Neural progenitor cell (in vitro differentiated cells): ENCODE measurements at regions not wholly inside any gene's neighbourhood (a gene's known extent, or its start where the extent isn't known, plus 50 kb on each side); places are given as distances from the start of the nearest gene placed in this dataset.
"Not testable (repeated sequence)": the region's sequence is repeated elsewhere in the genome, so short reads cannot be mapped to it uniquely, and the experiment has no call there.

Experiments used
- DNase-seq: peaks from one replicate; pipeline ENCODE4 v3.0.0-alpha.2; 2016; ENCODE audit warnings: low spot score
- H2AFZ ChIP-seq: fragments of 200-600 bp; sonication (generic); replicated peaks from 2 replicates; pipeline ENCODE4 v1.6.1; 2016; ENCODE audit warnings: antibody characterized with exemption
- H3F3A ChIP-seq: fragments of 200-600 bp; sonication (generic); 2 replicates; pipeline ENCODE4 v1.6.1; 2016; ENCODE audit warnings: antibody characterized with exemption, low read depth
- H3K27ac ChIP-seq: fragments of 200-600 bp; sonication (generic); 2 replicates; pipeline ENCODE4 v1.5.1; 2016; ENCODE audit warnings: mild to moderate bottlenecking
- H3K27me3 ChIP-seq: fragments of 200-600 bp; sonication (generic); 2 replicates; pipeline ENCODE4 v1.6.1; 2016; ENCODE audit warnings: mild to moderate bottlenecking, moderate library complexity
- H3K36me3 ChIP-seq: fragments of 200-600 bp; sonication (generic); 2 replicates; pipeline ENCODE4 v1.5.1; 2016
- H3K4me1 ChIP-seq: fragments of 200-600 bp; sonication (generic); 2 replicates; pipeline ENCODE4 v1.6.1; 2016; ENCODE audit warnings: mixed run types
- H3K4me2 ChIP-seq: fragments of 200-600 bp; sonication (generic); 2 replicates; pipeline ENCODE4 v1.6.1; 2016
- H3K4me3 ChIP-seq: fragments of 200-600 bp; sonication (generic); 2 replicates; pipeline ENCODE4 v1.5.1; 2016
- H3K79me2 ChIP-seq: fragments of 200-600 bp; sonication (generic); 2 replicates; pipeline ENCODE4 v1.6.1; 2016; ENCODE audit warnings: low read depth
- H3K9ac ChIP-seq: fragments of 200-600 bp; sonication (generic); 2 replicates; pipeline ENCODE4 v1.6.1; 2016
- H3K9me3 ChIP-seq: fragments of 200-600 bp; sonication (generic); 2 replicates; pipeline ENCODE4 v1.5.1; 2016; ENCODE audit warnings: low read depth
- H4K20me1 ChIP-seq: fragments of 200-600 bp; sonication (generic); 2 replicates; pipeline ENCODE4 v1.6.1; 2016; ENCODE audit warnings: low read depth
- H3K27ac Mint-ChIP-seq: 3 replicates; pipeline ENCODE4 v1.8.0; 2021; ENCODE audit warnings: mixed read lengths
- H3K27me3 Mint-ChIP-seq: 2 replicates; pipeline ENCODE4 v1.8.0; 2022; ENCODE audit warnings: low read depth, mild to moderate bottlenecking, inconsistent platforms, moderate library complexity, mixed read lengths; ENCODE audit not compliant: insufficient read depth
- H3K36me3 Mint-ChIP-seq: 3 replicates; pipeline ENCODE4 v1.8.0; 2021; ENCODE audit warnings: mixed read lengths
- H3K4me1 Mint-ChIP-seq: 3 replicates; pipeline ENCODE4 v1.8.0; 2021; ENCODE audit warnings: mixed read lengths
- H3K4me3 Mint-ChIP-seq: 3 replicates; pipeline ENCODE4 v1.8.0; 2021; ENCODE audit warnings: mild to moderate bottlenecking, moderate library complexity, mixed read lengths
- H3K9me3 Mint-ChIP-seq: 3 replicates; pipeline ENCODE4 v1.8.0; 2020; ENCODE audit warnings: mixed read lengths
- EZH2 ChIP-seq: fragments of 200-600 bp; sonication (generic); IDR thresholded peaks from 2 replicates; pipeline ENCODE4 v1.6.1; 2017; ENCODE audit warnings: antibody characterized with exemption, mild to moderate bottlenecking, moderate library complexity
- EZH2phosphoT487 ChIP-seq: fragments of 200-600 bp; sonication (generic); IDR thresholded peaks from 2 replicates; pipeline ENCODE4 v1.6.1; 2017; ENCODE audit warnings: antibody characterized with exemption
- TF ChIP-seq, protein P1 (sequence below): fragments of 200-600 bp; sonication (generic); IDR thresholded peaks from 2 replicates; pipeline ENCODE4 v1.5.1; 2017; ENCODE audit warnings: antibody characterized with exemption, mild to moderate bottlenecking

DNA sequence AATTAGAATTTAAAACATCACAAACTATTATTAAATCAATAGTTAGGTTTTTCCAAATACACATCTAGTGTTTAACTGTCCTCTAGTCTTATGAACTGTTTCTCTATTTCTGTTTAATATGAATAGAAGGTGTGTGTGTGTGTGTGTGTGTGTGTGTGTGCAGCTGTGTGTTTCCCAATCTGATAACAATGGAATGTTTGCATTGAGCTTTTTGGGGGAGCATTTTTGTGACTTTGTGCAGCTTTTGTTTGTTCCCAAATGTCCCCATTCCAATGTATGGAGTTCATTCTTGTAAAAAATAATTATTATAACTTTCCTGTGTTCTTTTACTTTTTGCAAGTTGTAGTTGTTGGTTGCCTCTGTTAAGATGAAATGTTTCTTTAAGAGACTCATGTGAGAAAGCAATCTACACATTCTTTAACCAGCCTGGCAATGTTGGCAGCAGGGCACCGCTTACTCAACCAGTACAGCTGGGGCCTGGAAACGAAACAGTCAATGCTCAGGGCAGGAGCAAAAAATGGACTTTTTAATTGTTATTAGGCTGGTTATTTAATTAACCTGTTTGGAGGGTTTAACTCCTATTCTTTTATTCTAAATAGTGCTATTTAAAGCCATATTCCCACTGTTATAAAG lies 354.3 kb downstream of the SRGAP2C start:
- Mint-ChIP-seq H3K36me3 (no peaks in the 10 kb centered on the region), H3K4me3 (no peak overlapping the region), H3K27ac (no peak overlapping the region), H3K9me3 (no peaks in the 10 kb centered on the region), H3K4me1 (no peaks in the 10 kb centered on the region), H3K27me3 (no peaks in the 10 kb centered on the region)
- no peak overlapping the region for H2AFZ ChIP-seq
- H3F3A ChIP-seq = no peaks in the 10 kb centered on the region
- H3K4me2 ChIP-seq = no peak overlapping the region
- TF ChIP-seq EZH2phosphoT487 (no peak), EZH2 (no peak)
- TF ChIP-seq, protein P1, sequence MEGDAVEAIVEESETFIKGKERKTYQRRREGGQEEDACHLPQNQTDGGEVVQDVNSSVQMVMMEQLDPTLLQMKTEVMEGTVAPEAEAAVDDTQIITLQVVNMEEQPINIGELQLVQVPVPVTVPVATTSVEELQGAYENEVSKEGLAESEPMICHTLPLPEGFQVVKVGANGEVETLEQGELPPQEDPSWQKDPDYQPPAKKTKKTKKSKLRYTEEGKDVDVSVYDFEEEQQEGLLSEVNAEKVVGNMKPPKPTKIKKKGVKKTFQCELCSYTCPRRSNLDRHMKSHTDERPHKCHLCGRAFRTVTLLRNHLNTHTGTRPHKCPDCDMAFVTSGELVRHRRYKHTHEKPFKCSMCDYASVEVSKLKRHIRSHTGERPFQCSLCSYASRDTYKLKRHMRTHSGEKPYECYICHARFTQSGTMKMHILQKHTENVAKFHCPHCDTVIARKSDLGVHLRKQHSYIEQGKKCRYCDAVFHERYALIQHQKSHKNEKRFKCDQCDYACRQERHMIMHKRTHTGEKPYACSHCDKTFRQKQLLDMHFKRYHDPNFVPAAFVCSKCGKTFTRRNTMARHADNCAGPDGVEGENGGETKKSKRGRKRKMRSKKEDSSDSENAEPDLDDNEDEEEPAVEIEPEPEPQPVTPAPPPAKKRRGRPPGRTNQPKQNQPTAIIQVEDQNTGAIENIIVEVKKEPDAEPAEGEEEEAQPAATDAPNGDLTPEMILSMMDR = no peak
- no peaks in the 10 kb centered on the region for H3K9me3 ChIP-seq
- H3K27me3 ChIP-seq = no peaks in the 10 kb centered on the region
- no peak overlapping the region for H3K27ac ChIP-seq
- H3K79me2 ChIP-seq = no peaks in the 10 kb centered on the region
- no peaks in the 10 kb centered on the region for H4K20me1 ChIP-seq
- no peaks in the 10 kb centered on the region for H3K36me3 ChIP-seq
- H3K4me1 ChIP-seq = no peaks in the 10 kb centered on the region
- no peak overlapping the region for H3K9ac ChIP-seq
- DNase-seq = no peak
- no peak overlapping the region for H3K4me3 ChIP-seq

DNA sequence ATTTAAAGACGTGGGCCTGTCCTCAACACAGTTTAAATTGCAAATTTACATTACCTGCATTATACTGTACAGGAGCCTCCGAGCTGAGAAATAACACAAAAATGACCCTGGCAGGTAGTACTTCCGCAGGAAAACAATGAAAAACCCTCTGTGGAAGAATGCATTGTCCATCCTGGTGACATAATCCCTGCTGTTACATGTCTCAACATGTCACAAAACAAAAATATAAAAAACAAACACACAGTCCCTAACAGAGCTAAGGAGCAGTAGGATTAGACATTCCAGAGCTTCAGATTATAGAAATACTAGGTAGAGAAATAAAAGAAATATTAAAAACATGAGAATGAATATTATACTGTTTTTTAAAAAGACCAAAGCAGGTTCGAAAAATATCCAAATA lies 359.2 kb downstream of the SRGAP2C start:
- not testable (repeated sequence) for H2AFZ ChIP-seq, H3K27ac ChIP-seq, H3K4me3 ChIP-seq, H3K9ac ChIP-seq, H3K9me3 Mint-ChIP-seq, H3K79me2 ChIP-seq, H3K27ac Mint-ChIP-seq, H4K20me1 ChIP-seq, H3K36me3 Mint-ChIP-seq, H3K4me1 ChIP-seq, H3K27me3 Mint-ChIP-seq, DNase-seq, H3K9me3 ChIP-seq, H3K4me3 Mint-ChIP-seq, H3F3A ChIP-seq, H3K36me3 ChIP-seq, H3K4me1 Mint-ChIP-seq, H3K4me2 ChIP-seq, H3K27me3 ChIP-seq

- TF ChIP-seq EZH2 (no peak), EZH2phosphoT487 (no peak)
- TF ChIP-seq, protein P1 = no peak
- no peak overlapping the region for H3K4me3 ChIP-seq
- no peaks in the 10 kb centered on the region for H3K36me3 ChIP-seq
- H3K9ac ChIP-seq = no peak overlapping the region
- no peaks in the 10 kb centered on the region for H3K79me2 ChIP-seq
- H2AFZ ChIP-seq = no peak overlapping the region
- H3K9me3 Mint-ChIP-seq = no peaks in the 10 kb centered on the region
- H3K27ac Mint-ChIP-seq = no peak overlapping the region
- no peaks in the 10 kb centered on the region for H3K4me1 Mint-ChIP-seq
- H3K9me3 ChIP-seq = no peaks in the 10 kb centered on the region
- H3K27me3 ChIP-seq = no peaks in the 10 kb centered on the region
- H3K4me3 Mint-ChIP-seq = no peak overlapping the region
- H3K27ac ChIP-seq = no peak overlapping the region
- no peaks in the 10 kb centered on the region for H3F3A ChIP-seq
- H3K4me2 ChIP-seq = no peak overlapping the region
- H3K4me1 ChIP-seq = no peaks in the 10 kb centered on the region
- no peaks in the 10 kb centered on the region for H3K36me3 Mint-ChIP-seq
- DNase-seq = no peak
- no peaks in the 10 kb centered on the region for H4K20me1 ChIP-seq
- H3K27me3 Mint-ChIP-seq = no peaks in the 10 kb centered on the region
These were observed 359.7 kb downstream of the SRGAP2C start for GRCh38 chr1:121544500-121544899.

DNA sequence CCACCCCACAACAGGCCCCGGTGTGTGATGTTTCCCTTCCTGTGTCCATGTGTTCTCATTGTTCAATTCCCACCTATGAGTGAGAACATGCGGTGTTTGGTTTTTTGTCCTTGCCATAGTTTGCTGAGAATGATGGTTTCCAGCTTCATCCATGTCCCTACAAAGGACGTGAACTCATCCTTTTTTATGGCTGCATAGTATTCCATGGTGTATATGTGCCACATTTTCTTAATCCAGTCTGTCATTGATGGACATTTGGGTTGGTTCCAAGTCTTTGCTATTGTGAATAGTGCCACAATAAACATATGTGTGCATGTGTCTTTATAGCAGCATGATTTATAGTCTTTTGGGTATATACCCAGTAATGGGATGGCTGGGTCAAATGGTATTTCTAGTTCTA lies 361.1 kb downstream of the SRGAP2C start:
- H3F3A ChIP-seq, H3K4me1 ChIP-seq, H3K9ac ChIP-seq, H2AFZ ChIP-seq, H3K79me2 ChIP-seq, H3K27ac Mint-ChIP-seq, H3K4me2 ChIP-seq, H3K4me1 Mint-ChIP-seq, H3K27me3 Mint-ChIP-seq, H3K9me3 ChIP-seq, H3K36me3 Mint-ChIP-seq, H4K20me1 ChIP-seq, H3K4me3 ChIP-seq, H3K9me3 Mint-ChIP-seq, H3K4me3 Mint-ChIP-seq, DNase-seq, H3K27me3 ChIP-seq, H3K36me3 ChIP-seq, H3K27ac ChIP-seq: not testable (repeated sequence)
